Epidermal melanocyte (primary cell): ENCODE measurements at regions not wholly inside any gene's neighbourhood (a gene's known extent, or its start where the extent isn't known, plus 50 kb on each side); places are given as distances from the start of the nearest gene placed in this dataset.
"Not testable (repeated sequence)": the region's sequence is repeated elsewhere in the genome, so short reads cannot be mapped to it uniquely, and the experiment has no call there.

ENCODE experiments used
- DNase-seq: peaks from one replicate; pipeline ENCODE4 v3.0.0; 2011; ENCODE audit warnings: low spot score; ENCODE audit not compliant: insufficient read length

- no peak for DNase-seq
Observed at GRCh38 chr7:70846208-70846607, 285.7 kb upstream of the GALNT17 start.

- DNase-seq, result no peak
Observed at GRCh38 chr7:70849580-70850235, 282.2 kb upstream of the GALNT17 start.

- no peak for DNase-seq
Observed at GRCh38 chr7:70855373-70855772, 276.6 kb upstream of the GALNT17 start.

GRCh38 chr7:70856901-70857630, 274.9 kb upstream of the GALNT17 start:
- peak; percentile 31 for DNase-seq

- DNase-seq, result no peak
Observed at GRCh38 chr7:70857793-70858545, 274.0 kb upstream of the GALNT17 start.

- DNase-seq, result no peak
Observed at GRCh38 chr7:70867513-70867912, 264.4 kb upstream of the GALNT17 start.

- DNase-seq, result no peak
Observed at GRCh38 chr7:70870349-70870748, 261.6 kb upstream of the GALNT17 start.

- DNase-seq, result no peak
Observed at GRCh38 chr7:70872188-70872587, 259.8 kb upstream of the GALNT17 start.

GRCh38 chr7:70881167-70881847, 250.6 kb upstream of the GALNT17 start:
- no peak for DNase-seq

- no peak for DNase-seq
Observed at GRCh38 chr7:70883750-70884439, 248.0 kb upstream of the GALNT17 start.

GRCh38 chr7:70884440-70884764, 247.5 kb upstream of the GALNT17 start:
- no peak for DNase-seq

GRCh38 chr7:70884809-70885208, 247.1 kb upstream of the GALNT17 start:
- DNase-seq, result no peak

- DNase-seq, result no peak
Observed at GRCh38 chr7:70886547-70886946, 245.4 kb upstream of the GALNT17 start.

- DNase-seq, result no peak
Observed at GRCh38 chr7:70887186-70887585, 244.8 kb upstream of the GALNT17 start.

GRCh38 chr7:70890147-70890969, 241.6 kb upstream of the GALNT17 start:
- no peak for DNase-seq

- no peak for DNase-seq
Observed at GRCh38 chr7:70893422-70893821, 238.5 kb upstream of the GALNT17 start.

- DNase-seq, result no peak
Observed at GRCh38 chr7:70893971-70894715, 237.8 kb upstream of the GALNT17 start.

- no peak for DNase-seq
Observed at GRCh38 chr7:70894799-70895198, 237.1 kb upstream of the GALNT17 start.

GRCh38 chr7:70895337-70896200, 236.4 kb upstream of the GALNT17 start:
- DNase-seq, result not testable (repeated sequence)
